ENCODE measurements at regions not wholly inside any gene's neighbourhood (a gene's known extent, or its start where the extent isn't known, plus 50 kb on each side); places are given as distances from the start of the nearest gene placed in this dataset.

DNA sequence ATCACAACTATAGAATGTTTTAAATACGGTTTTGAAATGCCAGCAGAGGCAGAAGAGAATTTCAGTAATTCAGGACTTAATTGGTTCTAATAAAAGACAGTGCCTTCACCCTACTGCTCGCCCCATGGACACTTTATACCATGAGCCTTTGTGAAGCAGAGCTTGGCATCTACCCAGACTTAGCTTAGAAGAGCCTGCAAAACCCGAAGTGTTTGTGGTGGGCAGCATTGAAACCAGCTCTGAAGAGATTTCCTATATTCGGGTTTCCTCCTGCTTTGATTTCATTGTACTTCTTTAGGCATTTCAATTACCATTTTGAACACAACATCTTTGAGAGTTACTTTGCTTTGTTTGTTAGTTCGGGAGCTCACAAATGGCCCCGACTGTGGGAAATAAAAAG, 185.1 kb upstream of the MTNR1B start:
- intact Hi-C loops (cut with micrococcal nuclease) = no loop called here
- CTCF ChIA-PET = no interaction called here
- Mint-ChIP-seq H3K27me3 (ENCODE audit: insufficient read depth, unreplicated experiment) (no peaks in the 10 kb centered on the region), H3K27ac (ENCODE audit: low read depth, unreplicated experiment) (no peak overlapping the region), H3K36me3 (ENCODE audit: insufficient read depth, unreplicated experiment) (no peaks in the 10 kb centered on the region), H3K9me3 (ENCODE audit: unreplicated experiment) (no peaks in the 10 kb centered on the region), H3K4me1 (ENCODE audit: insufficient read depth, unreplicated experiment) (no peaks in the 10 kb centered on the region), H3K4me3 (ENCODE audit: unreplicated experiment) (no peak overlapping the region)
- TF ChIP-seq, protein P1, sequence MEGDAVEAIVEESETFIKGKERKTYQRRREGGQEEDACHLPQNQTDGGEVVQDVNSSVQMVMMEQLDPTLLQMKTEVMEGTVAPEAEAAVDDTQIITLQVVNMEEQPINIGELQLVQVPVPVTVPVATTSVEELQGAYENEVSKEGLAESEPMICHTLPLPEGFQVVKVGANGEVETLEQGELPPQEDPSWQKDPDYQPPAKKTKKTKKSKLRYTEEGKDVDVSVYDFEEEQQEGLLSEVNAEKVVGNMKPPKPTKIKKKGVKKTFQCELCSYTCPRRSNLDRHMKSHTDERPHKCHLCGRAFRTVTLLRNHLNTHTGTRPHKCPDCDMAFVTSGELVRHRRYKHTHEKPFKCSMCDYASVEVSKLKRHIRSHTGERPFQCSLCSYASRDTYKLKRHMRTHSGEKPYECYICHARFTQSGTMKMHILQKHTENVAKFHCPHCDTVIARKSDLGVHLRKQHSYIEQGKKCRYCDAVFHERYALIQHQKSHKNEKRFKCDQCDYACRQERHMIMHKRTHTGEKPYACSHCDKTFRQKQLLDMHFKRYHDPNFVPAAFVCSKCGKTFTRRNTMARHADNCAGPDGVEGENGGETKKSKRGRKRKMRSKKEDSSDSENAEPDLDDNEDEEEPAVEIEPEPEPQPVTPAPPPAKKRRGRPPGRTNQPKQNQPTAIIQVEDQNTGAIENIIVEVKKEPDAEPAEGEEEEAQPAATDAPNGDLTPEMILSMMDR (IDR thresholded peaks at IDR 0.05; ENCODE audit: unreplicated experiment) = no peak
- POLR2A ChIA-PET = no interaction called here
- BruUV-seq (replicated peaks) = no TSS peak
- no peak for DNase-seq (ENCODE audit: unreplicated experiment)

DNA sequence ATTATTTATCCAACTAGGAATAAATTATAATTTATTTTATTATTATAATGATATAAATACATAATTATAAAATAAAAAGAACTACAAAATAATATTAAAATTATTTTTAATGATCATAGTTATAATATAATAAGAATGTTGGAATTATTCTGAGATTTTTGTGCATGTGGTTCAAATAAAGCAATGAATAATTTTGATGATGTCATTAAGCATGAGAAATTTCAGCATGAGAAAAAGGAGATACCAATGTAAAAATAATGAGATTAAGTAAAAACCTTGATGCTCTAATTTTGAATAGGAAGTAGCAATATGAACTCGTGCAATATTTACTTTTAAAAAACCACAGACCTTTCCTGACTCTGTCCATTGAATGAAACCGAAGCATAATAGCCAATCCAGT, 181.8 kb upstream of the MTNR1B start:
- H3K27me3 Mint-ChIP-seq (ENCODE audit: insufficient read depth, unreplicated experiment) = no peaks in the 10 kb centered on the region
- H3K27ac Mint-ChIP-seq (ENCODE audit: low read depth, unreplicated experiment) = no peak overlapping the region
- BruUV-seq (replicated peaks) = no TSS peak
- TF ChIP-seq, protein P1 (IDR thresholded peaks at IDR 0.05; ENCODE audit: unreplicated experiment) = no peak
- H3K9me3 Mint-ChIP-seq (ENCODE audit: unreplicated experiment) = no peaks in the 10 kb centered on the region
- CTCF ChIA-PET = no interaction called here
- no peak overlapping the region for H3K4me3 Mint-ChIP-seq (ENCODE audit: unreplicated experiment)
- no peaks in the 10 kb centered on the region for H3K36me3 Mint-ChIP-seq (ENCODE audit: insufficient read depth, unreplicated experiment)
- H3K4me1 Mint-ChIP-seq (ENCODE audit: insufficient read depth, unreplicated experiment) = no peaks in the 10 kb centered on the region
- intact Hi-C loops (cut with micrococcal nuclease) = no loop called here
- no peak for DNase-seq (ENCODE audit: unreplicated experiment)
- POLR2A ChIA-PET = interaction anchor here (0.9 kb wide), 1 partner anchor 340 kb away, joined by 3 read pairs; no protein-coding TSS in a partner anchor

DNA sequence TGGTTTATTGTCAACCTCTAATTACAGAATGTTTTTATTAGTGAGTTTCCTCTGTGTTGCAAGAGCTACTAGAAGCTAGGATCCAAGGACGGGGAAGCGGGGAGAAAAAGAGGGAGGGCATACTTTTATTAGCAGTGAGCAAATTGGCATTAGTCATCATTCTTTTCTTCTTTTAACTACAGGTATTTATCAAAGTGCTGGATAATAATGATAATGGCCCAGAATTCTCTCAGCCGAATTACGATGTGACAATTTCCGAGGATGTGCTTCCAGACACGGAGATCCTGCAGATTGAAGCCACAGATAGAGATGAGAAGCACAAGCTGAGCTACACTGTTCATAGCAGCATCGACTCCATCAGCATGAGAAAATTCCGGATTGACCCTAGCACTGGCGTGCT, 179.7 kb upstream of the MTNR1B start:
- ChIA-PET POLR2A (no interaction called here), CTCF (interaction anchor here (1.0 kb wide), 1 partner anchor 689 kb away, joined by 3 read pairs; no protein-coding TSS in a partner anchor)
- no peaks in the 10 kb centered on the region for H3K4me1 Mint-ChIP-seq (ENCODE audit: insufficient read depth, unreplicated experiment)
- H3K9me3 Mint-ChIP-seq (ENCODE audit: unreplicated experiment) = no peaks in the 10 kb centered on the region
- no peak for DNase-seq (ENCODE audit: unreplicated experiment)
- no peaks in the 10 kb centered on the region for H3K27me3 Mint-ChIP-seq (ENCODE audit: insufficient read depth, unreplicated experiment)
- TF ChIP-seq, protein P1 (IDR thresholded peaks at IDR 0.05; ENCODE audit: unreplicated experiment) = no peak
- BruUV-seq (replicated peaks) = no TSS peak
- H3K27ac Mint-ChIP-seq (ENCODE audit: low read depth, unreplicated experiment) = no peak overlapping the region
- no peaks in the 10 kb centered on the region for H3K36me3 Mint-ChIP-seq (ENCODE audit: insufficient read depth, unreplicated experiment)
- intact Hi-C loops (cut with micrococcal nuclease) = no loop called here
- H3K4me3 Mint-ChIP-seq (ENCODE audit: unreplicated experiment) = no peak overlapping the region

DNA sequence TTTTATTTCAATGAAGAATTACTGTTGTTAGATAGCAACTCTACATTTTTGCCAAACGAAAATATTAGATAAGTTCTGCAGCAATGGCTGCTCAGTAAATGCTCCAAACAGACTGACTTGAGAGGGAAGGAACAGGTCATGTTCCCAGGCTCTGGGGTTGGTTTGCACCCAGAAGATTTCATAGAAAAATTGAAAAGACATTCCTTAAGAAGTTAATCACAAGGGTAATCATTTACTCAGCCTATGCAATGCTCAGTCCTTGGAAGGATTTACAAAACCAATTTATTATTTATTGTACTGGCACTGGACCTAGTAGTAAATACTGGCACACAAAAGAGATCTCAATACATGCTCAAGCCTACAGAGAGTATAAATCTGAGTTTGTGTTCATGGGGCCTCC, 179.1 kb upstream of the MTNR1B start:
- intact Hi-C loops (cut with micrococcal nuclease) = no loop called here
- POLR2A ChIA-PET = no interaction called here
- CTCF ChIA-PET = interaction anchor here (1.5 kb wide), 1 partner anchor 95 kb away, joined by 4 read pairs; no protein-coding TSS in a partner anchor
- Mint-ChIP-seq H3K9me3 (ENCODE audit: unreplicated experiment) (no peaks in the 10 kb centered on the region), H3K36me3 (ENCODE audit: insufficient read depth, unreplicated experiment) (no peaks in the 10 kb centered on the region), H3K4me1 (ENCODE audit: insufficient read depth, unreplicated experiment) (no peaks in the 10 kb centered on the region), H3K27me3 (ENCODE audit: insufficient read depth, unreplicated experiment) (no peaks in the 10 kb centered on the region), H3K27ac (ENCODE audit: low read depth, unreplicated experiment) (no peak overlapping the region), H3K4me3 (ENCODE audit: unreplicated experiment) (no peak overlapping the region)
- no peak for DNase-seq (ENCODE audit: unreplicated experiment)
- TF ChIP-seq, protein P1 (IDR thresholded peaks at IDR 0.05; ENCODE audit: unreplicated experiment) = no peak
- BruUV-seq (replicated peaks) = no TSS peak
